Right atrium auricular region (tissue), 2 donors: ENCODE measurements at regions not wholly inside any gene's neighbourhood (a gene's known extent, or its start where the extent isn't known, plus 50 kb on each side); places are given as distances from the start of the nearest gene placed in this dataset.
"Not testable (repeated sequence)": the region's sequence is repeated elsewhere in the genome, so short reads cannot be mapped to it uniquely, and the experiment has no call there.

Experiments
- DNase-seq: peaks from one replicate; pipeline ENCODE4 v3.0.0-alpha.2; 2019; ENCODE audit warnings: low spot score
- H3K27ac ChIP-seq, 2 donors: fragments of 200-600 bp; sonication (generic); 1 replicate in 1 of 2; 2 replicates in 1 of 2; pipeline ENCODE4 v1.5.1; 2016 to 2019
- H3K27me3 ChIP-seq, 2 donors: fragments of 200-600 bp; sonication (generic); one replicate each; pipeline versions ENCODE4 v1.5.1 to v1.6.0; 2017 to 2019
- H3K36me3 ChIP-seq: fragments of 200-600 bp; sonication (generic); one replicate; pipeline ENCODE4 v1.5.1; 2016
- H3K4me1 ChIP-seq, 2 donors: fragments of 200-600 bp; sonication (generic); one replicate each; pipeline versions ENCODE4 v1.5.1 to v1.6.0; 2017 to 2019
- H3K4me3 ChIP-seq, 2 donors: fragments of 200-600 bp; sonication (generic); 1 replicate in 1 of 2; 2 replicates in 1 of 2; pipeline ENCODE4 v1.5.1; 2017 to 2019; ENCODE audit warnings: mild to moderate bottlenecking in 1 of 2, moderate library complexity in 1 of 2
- H3K9me3 ChIP-seq, 2 donors: fragments of 200-600 bp; sonication (generic); one replicate each; pipeline ENCODE4 v1.5.1; 2019
- CTCF ChIP-seq, 2 donors: fragments of 200-600 bp; sonication (generic); IDR thresholded peaks; one replicate each; pipeline ENCODE4 v1.5.1; 2019; ENCODE audit warnings: antibody characterized with exemption in 2 of 2

GRCh38 chr1:29925058-29925457, 688.7 kb downstream of the PTPRU start:
- Histone ChIP-seq H3K4me3 (no peak overlapping the region), H3K27me3 (no peaks in the 10 kb centered on the region), H3K36me3 (no peaks in the 10 kb centered on the region), H3K9me3 (no peaks in the 10 kb centered on the region), H3K27ac (no peak overlapping the region), H3K4me1 (peaks cover 0 to 3% of the 10 kb centered on the region in 2 donors)
- DNase-seq: no peak
- TF ChIP-seq CTCF (IDR thresholded peaks at IDR 0.05): no peak

GRCh38 chr1:29924017-29924431, 687.7 kb downstream of the PTPRU start:
- TF ChIP-seq CTCF (IDR thresholded peaks at IDR 0.05): no peak
- Histone ChIP-seq H3K27ac (no peak overlapping the region), H3K9me3 (no peaks in the 10 kb centered on the region), H3K36me3 (no peaks in the 10 kb centered on the region), H3K4me1 (peaks cover 0 to 3% of the 10 kb centered on the region in 2 donors), H3K27me3 (no peaks in the 10 kb centered on the region), H3K4me3 (no peak overlapping the region)
- DNase-seq: no peak

- no peak for TF ChIP-seq CTCF (IDR thresholded peaks at IDR 0.05)
- Histone ChIP-seq H3K36me3 (no peaks in the 10 kb centered on the region), H3K27ac (no peak overlapping the region), H3K4me3 (no peak overlapping the region), H3K27me3 (no peaks in the 10 kb centered on the region), H3K9me3 (no peaks in the 10 kb centered on the region), H3K4me1 (peaks cover 0 to 3% of the 10 kb centered on the region in 2 donors)
- no peak for DNase-seq
Measured at GRCh38 chr1:29921741-29922140, 685.4 kb downstream of the PTPRU start.

- H3K36me3 ChIP-seq: no peaks in the 10 kb centered on the region
- TF ChIP-seq CTCF (IDR thresholded peaks at IDR 0.05): no peak
- H3K27ac ChIP-seq: no peak overlapping the region
- no peaks in the 10 kb centered on the region for H3K9me3 ChIP-seq
- peaks cover 0 to 3% of the 10 kb centered on the region in 2 donors for H3K4me1 ChIP-seq
- DNase-seq: no peak
- H3K27me3 ChIP-seq: no peaks in the 10 kb centered on the region
- no peak overlapping the region for H3K4me3 ChIP-seq
Measured at GRCh38 chr1:29920784-29921183, 684.5 kb downstream of the PTPRU start.

- Histone ChIP-seq H3K36me3 (no peaks in the 10 kb centered on the region), H3K9me3 (no peaks in the 10 kb centered on the region), H3K4me3 (no peak overlapping the region), H3K27ac (no peak overlapping the region), H3K4me1 (peaks cover 0 to 3% of the 10 kb centered on the region in 2 donors), H3K27me3 (no peaks in the 10 kb centered on the region)
- TF ChIP-seq CTCF (IDR thresholded peaks at IDR 0.05): no peak
- no peak for DNase-seq
Measured at GRCh38 chr1:29920316-29920715, 684.0 kb downstream of the PTPRU start.

GRCh38 chr1:29919041-29919440, 682.7 kb downstream of the PTPRU start:
- not testable (repeated sequence) for H3K9me3 ChIP-seq, DNase-seq, H3K27ac ChIP-seq, H3K4me3 ChIP-seq, H3K27me3 ChIP-seq, H3K4me1 ChIP-seq, H3K36me3 ChIP-seq
